Kidney epithelial cell (primary cell): ENCODE measurements at regions not wholly inside any gene's neighbourhood (a gene's known extent, or its start where the extent isn't known, plus 50 kb on each side); places are given as distances from the start of the nearest gene placed in this dataset.
"Not testable (repeated sequence)": the region's sequence is repeated elsewhere in the genome, so short reads cannot be mapped to it uniquely, and the experiment has no call there.

Experiments used
- DNase-seq: peaks from one replicate; pipeline ENCODE4 v3.0.0-alpha.2; 2010; ENCODE audit warnings: low read depth
- H3K27me3 ChIP-seq: 2 replicates; pipeline ENCODE4 v1.6.0; 2011; ENCODE audit warnings: low read length; ENCODE audit not compliant: control insufficient read depth, insufficient read depth
- H3K36me3 ChIP-seq: 2 replicates; pipeline ENCODE4 v1.5.1; 2011; ENCODE audit warnings: low read length; ENCODE audit not compliant: control insufficient read depth, insufficient read depth
- H3K4me3 ChIP-seq: 2 replicates; pipeline ENCODE4 v1.5.1; 2011; ENCODE audit warnings: low read depth, mild to moderate bottlenecking, control low read depth, low read length
- CTCF ChIP-seq: IDR thresholded peaks from 2 replicates; pipeline ENCODE4 v1.5.1; 2011; ENCODE audit warnings: mild to moderate bottlenecking, moderate library complexity, low read length, control low read depth, inconsistent platforms; ENCODE audit not compliant: insufficient read depth, poor library complexity, severe bottlenecking

GRCh38 chr20:25863536-25864325 lies 167.1 kb upstream of the ZNF337 start:
- Histone ChIP-seq H3K27me3 (peaks cover 81% of the 10 kb centered on the region), H3K4me3 (peak overlapping the region; percentile 29), H3K36me3 (no peaks in the 10 kb centered on the region)
- no peak for TF ChIP-seq CTCF
- no peak for DNase-seq

DNA sequence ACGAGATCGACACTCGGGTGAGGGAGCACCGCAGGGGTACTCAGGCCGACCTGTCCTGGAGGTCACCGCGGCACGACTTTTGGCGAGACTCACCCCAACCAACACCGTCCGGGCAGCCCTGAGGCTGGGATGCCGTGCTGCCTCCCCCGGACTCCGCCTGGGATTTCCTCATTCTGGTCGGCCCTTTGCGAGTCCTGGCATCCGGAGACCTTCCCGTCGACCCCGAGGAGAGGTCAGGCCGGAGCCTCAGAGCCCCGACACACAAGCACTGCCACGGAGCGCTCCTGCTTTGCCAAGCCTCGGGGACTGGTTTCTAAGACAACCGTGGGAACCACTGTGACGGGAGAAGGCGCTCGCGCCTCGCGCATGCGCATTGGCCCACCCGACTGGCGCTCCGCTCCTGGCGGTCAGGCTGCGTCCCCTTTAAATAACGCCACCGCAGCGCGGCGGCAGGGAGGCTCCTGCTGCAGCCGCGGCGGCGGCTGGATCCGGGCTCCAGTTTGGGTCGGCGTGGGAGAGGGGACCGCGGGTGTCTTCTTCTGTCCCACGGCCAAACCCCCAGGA lies 166.4 kb upstream of the ZNF337 start:
- Histone ChIP-seq H3K4me3 (peak overlapping the region; percentile 29), H3K27me3 (peaks cover 81% of the 10 kb centered on the region)
- not testable (repeated sequence) for H3K36me3 ChIP-seq, DNase-seq

DNA sequence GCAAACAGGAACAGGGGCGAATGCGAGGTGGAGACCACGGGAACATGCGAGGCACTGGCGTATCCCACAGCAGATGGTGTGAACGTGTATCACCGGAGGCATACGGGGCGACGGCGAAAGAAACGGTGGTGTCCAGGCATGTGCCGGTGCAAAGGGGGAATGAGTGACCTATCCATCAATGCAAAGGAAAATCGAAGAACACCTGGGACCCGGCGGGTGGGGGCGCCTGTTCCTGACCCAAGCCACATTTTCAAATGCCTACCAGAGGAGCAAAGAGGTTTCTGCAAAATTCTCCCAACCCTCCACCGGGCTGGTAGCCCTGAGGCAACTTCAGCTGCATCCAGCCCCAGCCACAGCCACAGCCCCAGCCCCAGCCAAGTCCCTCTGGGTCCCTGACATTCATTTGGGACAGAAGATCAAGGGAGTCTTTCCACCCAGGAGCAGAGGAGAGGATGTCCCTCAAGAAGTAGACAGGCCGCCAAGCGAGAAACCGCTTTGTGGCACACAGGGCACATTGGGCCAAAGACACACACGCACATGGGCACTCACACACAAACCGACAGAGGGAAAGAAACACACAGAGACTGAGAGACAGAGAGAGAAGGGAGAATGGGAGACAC lies 164.0 kb upstream of the ZNF337 start:
- no peak for TF ChIP-seq CTCF
- DNase-seq, result no peak
- peaks cover 69% of the 10 kb centered on the region for H3K27me3 ChIP-seq
- H3K4me3 ChIP-seq, result no peak overlapping the region
- H3K36me3 ChIP-seq, result no peaks in the 10 kb centered on the region

- Histone ChIP-seq H3K36me3 (no peaks in the 10 kb centered on the region), H3K27me3 (peaks cover 66% of the 10 kb centered on the region), H3K4me3 (no peak overlapping the region)
- TF ChIP-seq CTCF, result no peak
- DNase-seq, result no peak
Observed at GRCh38 chr20:25859649-25860530, 163.2 kb upstream of the ZNF337 start.

DNA sequence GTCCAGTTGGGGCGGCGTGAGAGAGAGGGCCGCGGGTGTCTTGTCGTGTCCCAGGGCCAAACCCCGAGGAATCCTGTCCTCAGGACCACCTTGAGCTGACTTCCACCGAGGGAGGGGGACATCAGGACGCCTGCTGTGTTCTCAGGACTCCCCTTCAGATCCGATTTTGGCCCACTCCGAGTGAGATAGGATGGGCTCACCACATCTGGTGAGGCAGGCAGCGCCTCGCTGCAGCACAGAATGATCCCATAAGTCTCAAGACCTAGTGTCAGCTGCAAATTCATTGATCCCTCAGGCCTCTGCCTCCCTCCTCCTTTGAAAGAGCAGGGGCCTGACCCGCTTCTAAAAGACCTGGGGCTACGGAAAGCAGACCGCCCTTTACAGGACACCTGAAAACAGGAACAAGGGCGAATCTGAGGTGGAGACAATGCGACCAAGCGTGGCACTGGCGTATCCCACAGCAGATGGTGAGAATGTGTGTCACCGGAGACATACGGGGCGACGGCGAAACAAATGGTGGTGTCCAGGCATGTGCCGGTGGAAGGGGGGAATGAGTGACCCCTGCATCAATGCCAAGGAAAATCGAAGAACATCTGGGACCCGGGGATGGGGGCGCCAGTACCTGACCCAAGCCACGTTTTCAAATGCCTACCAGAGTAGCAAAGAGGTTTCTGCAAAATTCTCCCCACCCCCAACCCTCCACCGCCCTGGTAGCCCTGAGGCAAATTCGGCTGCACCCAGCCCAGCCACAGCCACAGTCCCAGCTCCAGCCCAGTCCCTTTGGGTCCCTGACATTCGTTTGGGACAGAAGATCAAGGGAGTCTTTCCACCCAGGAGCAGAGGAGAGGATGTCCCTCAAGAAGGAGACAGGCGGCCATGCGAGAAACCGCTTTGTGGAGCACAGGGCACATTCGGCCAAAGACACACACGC lies 162.1 kb upstream of the ZNF337 start:
- H3K27me3 ChIP-seq, result peaks cover 56% of the 10 kb centered on the region
- no peak overlapping the region for H3K4me3 ChIP-seq

DNA sequence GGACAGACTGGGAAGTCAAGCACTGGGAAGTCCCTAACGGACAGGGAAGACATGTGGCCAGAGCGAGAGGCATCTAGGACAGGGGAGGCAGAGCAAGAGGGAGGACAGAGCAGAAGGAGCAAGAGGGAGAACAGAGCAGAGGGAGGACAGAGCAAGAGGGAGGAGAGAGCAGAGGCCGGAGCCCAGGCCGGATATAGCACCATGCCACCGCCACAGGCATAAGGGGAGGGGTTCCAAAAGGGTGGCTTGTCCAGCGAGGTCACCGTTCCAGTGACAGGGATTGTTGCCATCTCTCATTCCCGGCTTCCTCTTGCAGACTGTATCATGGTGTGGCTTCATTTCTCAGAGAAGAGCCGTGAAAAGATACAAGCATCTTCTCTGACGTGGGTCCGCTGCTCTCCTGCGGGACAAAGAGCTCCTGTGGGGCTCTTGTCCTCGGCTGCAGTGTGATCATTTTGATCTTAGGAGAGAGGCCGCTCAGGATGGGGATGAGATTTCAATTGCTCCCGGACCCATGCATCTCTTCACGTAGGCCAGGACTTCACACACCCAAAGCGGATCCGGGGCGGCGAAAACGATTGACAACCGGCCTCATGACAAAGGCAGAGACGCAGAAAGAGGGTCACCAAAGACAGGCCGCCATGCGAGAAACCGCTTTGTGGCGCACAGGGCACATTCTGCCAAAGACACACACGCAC lies 160.6 kb upstream of the ZNF337 start:
- not testable (repeated sequence) for DNase-seq, H3K4me3 ChIP-seq, H3K36me3 ChIP-seq
- peaks cover 43% of the 10 kb centered on the region for H3K27me3 ChIP-seq

More for the DNA sequence above, 162.1 kb upstream of the ZNF337 start:
- no peak for DNase-seq
- H3K36me3 ChIP-seq, result no peaks in the 10 kb centered on the region
- TF ChIP-seq CTCF, result no peak
